ENCODE measurements at regions not wholly inside any gene's neighbourhood (a gene's known extent, or its start where the extent isn't known, plus 50 kb on each side); places are given as distances from the start of the nearest gene placed in this dataset.

GRCh38 chr12:89976866-89977265 is 268.2 kb upstream of the ATP2B1 start:
- Histone ChIP-seq H3K4me1 (ENCODE audit: control insufficient read depth, low read length) (peaks cover 7% of the 10 kb centered on the region; the same call in 1 of the 2 replicates), H3K36me3 (ENCODE audit: control insufficient read depth, low read length) (no peaks in the 10 kb centered on the region), H3K4me3 (ENCODE audit: low read length) (no peak overlapping the region), H3K27ac (ENCODE audit: low read depth, low read length) (no peak overlapping the region), H3K9me2 (replicated peaks; ENCODE audit: control insufficient read depth, low read length) (no peaks in the 10 kb centered on the region), H3K9me3 (ENCODE audit: control insufficient read depth, insufficient read depth, low read length) (no peaks in the 10 kb centered on the region), H3K4me2 (ENCODE audit: low read length) (no peak overlapping the region), H4K20me1 (ENCODE audit: control insufficient read depth, insufficient read depth, low read depth, low read length) (no peaks in the 10 kb centered on the region), H3K27me3 (ENCODE audit: control insufficient read depth, low read length) (no peaks in the 10 kb centered on the region), H3F3A (ENCODE audit: control insufficient read depth, insufficient read depth) (no peaks in the 10 kb centered on the region), H3K79me2 (ENCODE audit: control insufficient read depth, low read length) (no peaks in the 10 kb centered on the region)
- no peak for TF ChIP-seq EZH2phosphoT487 (IDR thresholded peaks at IDR 0.05; ENCODE audit: borderline replicate concordance, low read length)
- TF ChIP-seq CTCF (IDR thresholded peaks at IDR 0.05; ENCODE audit: low read depth, low read length, poor library complexity, severe bottlenecking): no peak

GRCh38 chr12:89975574-89975973 is 266.9 kb upstream of the ATP2B1 start:
- Histone ChIP-seq H3K9me2 (replicated peaks; ENCODE audit: control insufficient read depth, low read length) (no peaks in the 10 kb centered on the region), H3K4me1 (ENCODE audit: control insufficient read depth, low read length) (peaks cover 7% of the 10 kb centered on the region; the same call in 1 of the 2 replicates), H3K4me2 (ENCODE audit: low read length) (no peak overlapping the region), H3K36me3 (ENCODE audit: control insufficient read depth, low read length) (no peaks in the 10 kb centered on the region), H3F3A (ENCODE audit: control insufficient read depth, insufficient read depth) (no peaks in the 10 kb centered on the region), H3K27me3 (ENCODE audit: control insufficient read depth, low read length) (no peaks in the 10 kb centered on the region), H3K4me3 (ENCODE audit: low read length) (no peak overlapping the region), H3K9me3 (ENCODE audit: control insufficient read depth, insufficient read depth, low read length) (no peaks in the 10 kb centered on the region), H3K79me2 (ENCODE audit: control insufficient read depth, low read length) (no peaks in the 10 kb centered on the region), H3K27ac (ENCODE audit: low read depth, low read length) (no peak overlapping the region), H4K20me1 (ENCODE audit: control insufficient read depth, insufficient read depth, low read depth, low read length) (no peaks in the 10 kb centered on the region)
- TF ChIP-seq EZH2phosphoT487 (IDR thresholded peaks at IDR 0.05; ENCODE audit: borderline replicate concordance, low read length) (no peak), CTCF (IDR thresholded peaks at IDR 0.05; ENCODE audit: low read depth, low read length, poor library complexity, severe bottlenecking) (no peak)

- Histone ChIP-seq H3K4me1 (ENCODE audit: control insufficient read depth, low read length) (no peaks in the 10 kb centered on the region), H3K9me2 (replicated peaks; ENCODE audit: control insufficient read depth, low read length) (no peaks in the 10 kb centered on the region), H3K27ac (ENCODE audit: low read depth, low read length) (no peak overlapping the region), H3K36me3 (ENCODE audit: control insufficient read depth, low read length) (no peaks in the 10 kb centered on the region), H3K9me3 (ENCODE audit: control insufficient read depth, insufficient read depth, low read length) (no peaks in the 10 kb centered on the region), H4K20me1 (ENCODE audit: control insufficient read depth, insufficient read depth, low read depth, low read length) (no peaks in the 10 kb centered on the region), H3F3A (ENCODE audit: control insufficient read depth, insufficient read depth) (no peaks in the 10 kb centered on the region), H3K27me3 (ENCODE audit: control insufficient read depth, low read length) (no peaks in the 10 kb centered on the region), H3K4me3 (ENCODE audit: low read length) (no peak overlapping the region), H3K79me2 (ENCODE audit: control insufficient read depth, low read length) (no peaks in the 10 kb centered on the region), H3K4me2 (ENCODE audit: low read length) (no peak overlapping the region)
- TF ChIP-seq EZH2phosphoT487 (IDR thresholded peaks at IDR 0.05; ENCODE audit: borderline replicate concordance, low read length) (no peak), CTCF (IDR thresholded peaks at IDR 0.05; ENCODE audit: low read depth, low read length, poor library complexity, severe bottlenecking) (no peak)
Observed at GRCh38 chr12:89971880-89972279, 263.2 kb upstream of the ATP2B1 start.

GRCh38 chr12:89970722-89971121 is 262.1 kb upstream of the ATP2B1 start:
- no peak for TF ChIP-seq EZH2phosphoT487 (IDR thresholded peaks at IDR 0.05; ENCODE audit: borderline replicate concordance, low read length)
- H4K20me1 ChIP-seq (ENCODE audit: control insufficient read depth, insufficient read depth, low read depth, low read length): no peaks in the 10 kb centered on the region
- H3K79me2 ChIP-seq (ENCODE audit: control insufficient read depth, low read length): no peaks in the 10 kb centered on the region
- no peaks in the 10 kb centered on the region for H3K4me1 ChIP-seq (ENCODE audit: control insufficient read depth, low read length)
- H3K4me2 ChIP-seq (ENCODE audit: low read length): no peak overlapping the region
- H3K4me3 ChIP-seq (ENCODE audit: low read length): no peak overlapping the region
- H3K27me3 ChIP-seq (ENCODE audit: control insufficient read depth, low read length): no peaks in the 10 kb centered on the region
- no peaks in the 10 kb centered on the region for H3K36me3 ChIP-seq (ENCODE audit: control insufficient read depth, low read length)
- no peaks in the 10 kb centered on the region for H3F3A ChIP-seq (ENCODE audit: control insufficient read depth, insufficient read depth)
- no peak overlapping the region for H3K27ac ChIP-seq (ENCODE audit: low read depth, low read length)
- H3K9me2 ChIP-seq (replicated peaks; ENCODE audit: control insufficient read depth, low read length): no peaks in the 10 kb centered on the region
- H3K9me3 ChIP-seq (ENCODE audit: control insufficient read depth, insufficient read depth, low read length): no peaks in the 10 kb centered on the region
